Activated T-helper 1 cell treated with anti-CD3 and anti-CD28 coated beads, Interleukin-12 subunit alpha, Interleukin-12 subunit beta, Interleukin-2, Interleukin-4 antibody, amounts not matched to agents 30 ng/mL and 10 ng/mL and 1 ng/mL, durations not matched to agents 14 hours and 24 hours and 36 hours (primary cell): ENCODE measurements at regions not wholly inside any gene's neighbourhood (a gene's known extent, or its start where the extent isn't known, plus 50 kb on each side); places are given as distances from the start of the nearest gene placed in this dataset.

Experiments used
- DNase-seq: peaks from one replicate; pipeline ENCODE4 v3.0.0; 2021; ENCODE audit warnings: low spot score
- H3K27ac Mint-ChIP-seq: one replicate; pipeline ENCODE4 v1.8.0; 2021; ENCODE audit warnings: mild to moderate bottlenecking, mixed read lengths
- H3K27me3 Mint-ChIP-seq: one replicate; pipeline ENCODE4 v1.8.0; 2022; ENCODE audit warnings: mild to moderate bottlenecking, moderate library complexity, mixed read lengths; ENCODE audit not compliant: insufficient read depth
- H3K36me3 Mint-ChIP-seq: one replicate; pipeline ENCODE4 v1.8.0; 2021; ENCODE audit warnings: low read depth, mixed read lengths
- H3K4me1 Mint-ChIP-seq: one replicate; pipeline ENCODE4 v1.8.0; 2021; ENCODE audit warnings: low read depth, mixed read lengths
- H3K4me3 Mint-ChIP-seq: one replicate; pipeline ENCODE4 v1.8.0; 2021; ENCODE audit warnings: mild to moderate bottlenecking, moderate library complexity, mixed read lengths
- H3K9me3 Mint-ChIP-seq: one replicate; pipeline ENCODE4 v1.8.0; 2021; ENCODE audit warnings: mixed read lengths
- intact Hi-C: fragments of 100-400 bp; cut with micrococcal nuclease; formaldehyde crosslinking; loops from one replicate; pipeline ENCODE4 v1.15.1; 2024

DNA sequence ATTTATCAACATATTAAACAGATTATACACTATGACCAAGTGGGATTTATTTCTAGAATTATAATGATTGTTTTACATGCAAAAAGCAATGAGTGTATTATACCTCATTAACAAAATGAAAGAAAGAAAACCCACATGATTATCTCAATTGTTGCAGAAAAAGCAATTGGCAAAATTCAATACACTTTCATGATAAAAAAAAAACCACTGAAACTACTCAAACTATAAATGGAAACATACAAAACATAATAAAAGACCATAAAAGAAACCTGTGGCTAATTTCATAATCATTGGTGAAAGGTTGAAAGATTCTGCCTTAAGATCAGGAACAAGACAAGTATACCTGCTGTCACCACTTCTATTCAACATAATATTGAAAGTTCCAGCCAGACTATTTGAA is 325.9 kb downstream of the AKAIN1 start:
- peaks cover 13% of the 10 kb centered on the region for H3K9me3 Mint-ChIP-seq
- no peaks in the 10 kb centered on the region for H3K27me3 Mint-ChIP-seq
- DNase-seq = no peak
- no peaks in the 10 kb centered on the region for H3K4me1 Mint-ChIP-seq
- H3K27ac Mint-ChIP-seq = no peak overlapping the region
- no peak overlapping the region for H3K4me3 Mint-ChIP-seq
- intact Hi-C loops = no loop called here
- H3K36me3 Mint-ChIP-seq = no peaks in the 10 kb centered on the region

DNA sequence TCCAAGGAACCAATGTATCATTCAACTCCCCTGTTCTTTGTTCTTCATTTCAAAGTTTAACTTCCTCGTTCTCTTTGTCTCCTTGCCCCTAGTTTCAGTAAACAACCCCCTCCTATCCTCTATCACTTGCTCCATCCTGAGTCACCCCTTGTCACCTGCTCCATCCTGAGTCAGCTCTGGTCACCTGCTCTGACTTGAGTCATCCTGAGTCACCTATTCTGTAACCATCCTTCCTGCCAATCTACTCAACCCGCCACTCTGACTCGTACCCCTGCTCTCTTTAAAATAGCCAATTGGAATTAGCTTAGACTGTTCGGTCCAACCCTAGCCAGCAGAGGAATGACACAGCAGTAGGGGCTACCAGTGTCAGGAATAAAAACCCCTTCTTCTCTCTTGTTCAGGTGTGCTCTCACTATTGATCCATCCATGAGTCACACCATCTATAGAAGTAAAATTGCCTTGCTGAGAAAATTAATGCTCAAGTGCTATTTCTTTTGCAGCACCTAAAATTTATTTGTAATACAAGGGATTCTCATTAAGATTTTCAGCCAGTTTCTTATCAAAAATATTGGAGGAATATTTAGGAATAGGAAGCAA is 326.8 kb downstream of the AKAIN1 start:
- Mint-ChIP-seq H3K9me3 (peaks cover 13% of the 10 kb centered on the region), H3K36me3 (no peaks in the 10 kb centered on the region), H3K4me3 (no peak overlapping the region), H3K27ac (no peak overlapping the region), H3K27me3 (no peaks in the 10 kb centered on the region), H3K4me1 (no peaks in the 10 kb centered on the region)
- DNase-seq = no peak
- intact Hi-C loops = no loop called here

- Mint-ChIP-seq H3K36me3 (no peaks in the 10 kb centered on the region), H3K27ac (no peak overlapping the region), H3K9me3 (peaks cover 8% of the 10 kb centered on the region), H3K4me1 (no peaks in the 10 kb centered on the region), H3K4me3 (no peak overlapping the region), H3K27me3 (no peaks in the 10 kb centered on the region)
- intact Hi-C loops = no loop called here
- no peak for DNase-seq
Observed at GRCh38 chr18:4869155-4869554, 327.9 kb downstream of the AKAIN1 start.

DNA sequence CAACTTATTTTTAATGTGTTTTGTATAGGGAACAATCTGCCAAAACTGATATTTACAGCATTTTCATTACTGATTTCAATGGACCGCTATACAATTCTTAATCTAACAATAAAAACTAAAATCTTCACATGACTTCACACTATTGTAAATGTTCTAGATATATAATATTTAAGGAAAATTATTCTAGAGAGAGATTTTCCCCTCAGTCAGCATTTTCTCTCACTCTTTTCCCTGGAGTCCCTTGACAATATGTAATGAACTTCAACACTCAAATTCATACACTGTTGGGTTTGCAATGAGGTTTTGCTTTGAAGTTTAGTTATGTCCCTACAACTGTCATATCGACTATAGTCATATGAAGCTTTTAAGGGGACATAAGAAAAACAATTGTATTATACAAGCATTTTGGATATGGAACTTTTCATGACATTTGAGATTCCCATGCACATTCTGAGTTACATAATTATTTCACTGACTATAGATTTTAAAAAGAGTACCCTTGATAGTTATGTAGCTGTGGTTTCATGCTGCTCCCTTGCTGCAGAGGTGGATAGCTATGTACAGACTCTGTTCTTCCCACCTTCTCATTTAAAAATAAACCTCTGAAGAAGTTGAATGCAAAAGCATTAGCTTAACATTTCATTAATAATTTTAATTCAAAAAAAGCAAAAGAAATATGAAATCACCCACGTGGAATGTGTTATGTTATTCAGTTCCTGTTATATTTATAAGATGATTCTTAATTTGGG is 338.5 kb downstream of the AKAIN1 start:
- no peaks in the 10 kb centered on the region for H3K27me3 Mint-ChIP-seq
- no peak overlapping the region for H3K4me3 Mint-ChIP-seq
- H3K4me1 Mint-ChIP-seq = no peaks in the 10 kb centered on the region
- H3K27ac Mint-ChIP-seq = no peak overlapping the region
- no peak for DNase-seq
- H3K9me3 Mint-ChIP-seq = peaks cover 10% of the 10 kb centered on the region
- intact Hi-C loops = no loop called here
- no peaks in the 10 kb centered on the region for H3K36me3 Mint-ChIP-seq

GRCh38 chr18:4854671-4855070 is 342.4 kb downstream of the AKAIN1 start:
- intact Hi-C loops = no loop called here
- Mint-ChIP-seq H3K27me3 (no peaks in the 10 kb centered on the region), H3K9me3 (peaks cover 4% of the 10 kb centered on the region), H3K27ac (no peak overlapping the region), H3K4me3 (no peak overlapping the region), H3K4me1 (no peaks in the 10 kb centered on the region), H3K36me3 (no peaks in the 10 kb centered on the region)
- no peak for DNase-seq

- intact Hi-C loops = no loop called here
- Mint-ChIP-seq H3K27me3 (no peaks in the 10 kb centered on the region), H3K9me3 (peaks cover 10% of the 10 kb centered on the region), H3K27ac (no peak overlapping the region), H3K4me3 (no peak overlapping the region), H3K36me3 (no peaks in the 10 kb centered on the region), H3K4me1 (no peaks in the 10 kb centered on the region)
- DNase-seq = no peak
Observed at GRCh38 chr18:4851301-4851976, 345.6 kb downstream of the AKAIN1 start.

DNA sequence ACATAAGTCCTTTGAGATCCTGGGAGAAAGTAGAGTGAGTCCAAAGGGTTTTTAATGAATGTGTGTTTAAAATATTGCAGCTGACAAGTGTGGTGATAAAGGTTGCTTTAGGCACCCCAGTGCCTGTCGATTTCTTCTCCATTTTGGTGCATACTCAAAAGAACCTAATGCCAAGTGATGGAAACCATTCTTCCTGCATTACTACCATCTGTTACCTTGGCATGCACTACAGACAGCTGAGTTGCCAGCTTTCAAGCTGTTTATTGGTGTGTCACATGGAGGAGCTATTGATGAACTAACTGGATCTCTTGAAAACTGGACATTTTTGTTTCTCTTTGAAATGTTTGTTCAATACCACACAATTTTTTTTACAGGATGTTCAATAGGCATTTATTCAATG is 350.0 kb downstream of the AKAIN1 start:
- no peak overlapping the region for H3K27ac Mint-ChIP-seq
- intact Hi-C loops = no loop called here
- H3K27me3 Mint-ChIP-seq = no peaks in the 10 kb centered on the region
- H3K9me3 Mint-ChIP-seq = peaks cover 6% of the 10 kb centered on the region
- no peak for DNase-seq
- no peaks in the 10 kb centered on the region for H3K36me3 Mint-ChIP-seq
- H3K4me1 Mint-ChIP-seq = no peaks in the 10 kb centered on the region
- no peak overlapping the region for H3K4me3 Mint-ChIP-seq

DNA sequence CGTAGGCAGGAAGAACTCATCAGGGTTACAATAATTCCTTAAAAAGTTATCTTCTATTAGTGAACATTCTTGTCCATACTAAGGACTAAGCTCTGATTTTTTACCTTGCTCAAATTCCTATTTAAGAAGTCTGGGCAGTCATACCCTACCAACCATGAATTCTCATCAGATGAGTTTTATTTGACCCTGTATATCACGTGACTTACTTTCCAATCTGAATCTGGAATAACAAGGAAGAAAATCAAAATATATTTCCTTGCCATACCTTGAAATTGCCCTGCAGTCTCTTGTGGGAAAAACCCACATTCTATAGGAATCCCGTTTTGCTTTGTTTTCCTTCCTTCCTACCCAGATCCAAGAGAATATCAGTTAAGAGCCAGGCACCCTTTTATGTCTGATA is 352.7 kb downstream of the AKAIN1 start:
- no peak overlapping the region for H3K4me3 Mint-ChIP-seq
- no peaks in the 10 kb centered on the region for H3K36me3 Mint-ChIP-seq
- H3K4me1 Mint-ChIP-seq = no peaks in the 10 kb centered on the region
- intact Hi-C loops = no loop called here
- H3K27ac Mint-ChIP-seq = no peak overlapping the region
- peaks cover 6% of the 10 kb centered on the region for H3K9me3 Mint-ChIP-seq
- H3K27me3 Mint-ChIP-seq = no peaks in the 10 kb centered on the region
- no peak for DNase-seq

DNA sequence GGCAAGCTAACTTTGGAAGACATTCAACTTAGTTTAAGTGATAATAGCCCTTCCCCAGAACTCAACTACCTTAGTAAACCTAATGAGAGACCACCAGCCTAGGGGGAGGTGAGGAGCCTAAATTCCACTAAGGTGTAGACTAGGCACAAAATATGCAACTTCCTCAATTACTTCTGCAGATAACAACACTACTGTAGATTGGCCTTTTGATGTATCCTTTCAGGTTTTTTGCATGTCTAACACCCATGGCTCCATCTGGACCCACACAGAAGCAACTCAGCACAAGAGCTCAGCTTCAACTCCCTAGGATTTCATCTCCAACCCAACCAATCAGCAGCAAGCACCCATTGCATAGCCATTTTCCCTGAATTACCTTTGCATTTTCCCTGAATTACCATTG is 353.3 kb downstream of the AKAIN1 start:
- Mint-ChIP-seq H3K9me3 (peaks cover 6% of the 10 kb centered on the region), H3K27me3 (no peaks in the 10 kb centered on the region), H3K27ac (no peak overlapping the region), H3K4me3 (no peak overlapping the region), H3K36me3 (no peaks in the 10 kb centered on the region), H3K4me1 (no peaks in the 10 kb centered on the region)
- no peak for DNase-seq
- intact Hi-C loops = no loop called here

- Mint-ChIP-seq H3K27me3 (no peaks in the 10 kb centered on the region), H3K4me3 (no peak overlapping the region), H3K27ac (no peak overlapping the region), H3K36me3 (no peaks in the 10 kb centered on the region), H3K9me3 (peaks cover 10% of the 10 kb centered on the region), H3K4me1 (no peaks in the 10 kb centered on the region)
- DNase-seq = no peak
- intact Hi-C loops = no loop called here
Observed at GRCh38 chr18:4842751-4843150, 354.3 kb downstream of the AKAIN1 start.

GRCh38 chr18:4842287-4842686 is 354.8 kb downstream of the AKAIN1 start:
- H3K27me3 Mint-ChIP-seq = no peaks in the 10 kb centered on the region
- H3K4me3 Mint-ChIP-seq = no peak overlapping the region
- intact Hi-C loops = no loop called here
- DNase-seq = no peak
- H3K27ac Mint-ChIP-seq = no peak overlapping the region
- peaks cover 8% of the 10 kb centered on the region for H3K9me3 Mint-ChIP-seq
- no peaks in the 10 kb centered on the region for H3K4me1 Mint-ChIP-seq
- H3K36me3 Mint-ChIP-seq = no peaks in the 10 kb centered on the region

DNA sequence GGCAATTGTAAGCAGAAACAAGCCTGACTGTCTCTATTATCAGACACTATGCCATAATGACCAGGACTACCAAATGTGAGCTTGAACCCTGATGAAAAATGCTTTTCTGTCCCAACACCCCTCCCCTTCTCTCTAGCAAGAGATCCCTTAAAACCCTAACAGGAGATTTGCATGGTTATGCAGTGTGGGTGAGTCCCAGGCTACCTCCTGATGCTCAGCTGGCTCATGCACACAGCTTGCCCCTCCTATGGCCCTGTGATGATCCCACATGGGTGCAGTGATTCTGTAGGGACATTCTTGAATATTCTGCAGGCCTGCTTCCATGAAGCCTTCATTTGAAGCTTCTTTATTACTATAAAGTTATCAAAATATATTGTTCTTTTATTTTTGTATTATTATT is 357.4 kb downstream of the AKAIN1 start:
- no peak overlapping the region for H3K27ac Mint-ChIP-seq
- no peaks in the 10 kb centered on the region for H3K27me3 Mint-ChIP-seq
- intact Hi-C loops = no loop called here
- no peaks in the 10 kb centered on the region for H3K36me3 Mint-ChIP-seq
- peaks cover 4% of the 10 kb centered on the region for H3K9me3 Mint-ChIP-seq
- no peak overlapping the region for H3K4me3 Mint-ChIP-seq
- DNase-seq = no peak
- H3K4me1 Mint-ChIP-seq = no peaks in the 10 kb centered on the region

DNA sequence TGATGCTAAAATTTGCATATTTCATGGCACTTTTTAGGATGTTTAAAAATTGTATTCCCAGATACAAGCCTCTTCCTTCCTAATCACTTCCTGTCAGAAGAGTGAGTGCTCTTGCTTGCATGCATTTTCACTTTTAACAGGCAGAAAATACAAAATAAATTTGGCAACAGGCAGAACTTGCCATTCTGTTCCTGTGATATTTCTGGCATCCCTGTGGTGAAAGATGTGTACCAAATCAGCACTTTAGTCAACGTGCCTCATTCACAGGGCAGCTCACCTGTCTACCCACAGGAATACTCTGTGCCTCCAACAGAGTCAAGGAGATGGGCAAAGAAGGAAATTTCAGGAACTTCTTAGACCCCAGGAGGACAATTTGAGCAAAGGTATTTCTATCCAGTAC is 360.9 kb downstream of the AKAIN1 start:
- no peaks in the 10 kb centered on the region for H3K4me1 Mint-ChIP-seq
- intact Hi-C loops = no loop called here
- no peak overlapping the region for H3K4me3 Mint-ChIP-seq
- no peaks in the 10 kb centered on the region for H3K36me3 Mint-ChIP-seq
- H3K9me3 Mint-ChIP-seq = peaks cover 4% of the 10 kb centered on the region
- no peaks in the 10 kb centered on the region for H3K27me3 Mint-ChIP-seq
- DNase-seq = no peak
- H3K27ac Mint-ChIP-seq = no peak overlapping the region
